Ovary (tissue), 7 donors: ENCODE measurements at regions not wholly inside any gene's neighbourhood (a gene's known extent, or its start where the extent isn't known, plus 50 kb on each side); places are given as distances from the start of the nearest gene placed in this dataset.

Source experiments
- DNase-seq, 5 donors: peaks; one replicate each; pipeline ENCODE4 v3.0.0-alpha.2; 2019 to 2020
- H3K27ac ChIP-seq, 2 donors: fragments of 200-600 bp; one replicate each; pipeline versions ENCODE4 v1.5.1 to v1.8.0; 2019 to 2022
- H3K27me3 ChIP-seq: fragments of 200-600 bp; one replicate; pipeline ENCODE4 v1.8.0; 2022
- H3K36me3 ChIP-seq: fragments of 200-600 bp; sonication (generic); one replicate; pipeline ENCODE4 v1.5.1; 2019
- H3K4me1 ChIP-seq: one replicate; pipeline ENCODE4 v1.8.1; 2013; ENCODE audit warnings: mild to moderate bottlenecking, moderate library complexity; ENCODE audit not compliant: insufficient read depth
- H3K4me3 ChIP-seq: fragments of 200-600 bp; sonication (generic); one replicate; pipeline ENCODE4 v1.5.1; 2017
- H3K9me3 ChIP-seq, 2 donors: fragments of 200-600 bp in 1 of 2; sonication (generic) in 1 of 2; one replicate each; pipeline versions ENCODE4 v1.5.1 to v1.8.1; 2013 to 2019; ENCODE audit warnings: mild to moderate bottlenecking in 1 of 2, moderate library complexity in 1 of 2
- CTCF ChIP-seq, 3 donors: fragments of 450-650 bp in 2 of 3; fragments of 200-600 bp in 1 of 3; IDR thresholded peaks; one replicate each; pipeline versions ENCODE4 v1.5.1 to v1.8.0; 2016 to 2022; ENCODE audit warnings: antibody characterized with exemption in 3 of 3, mild to moderate bottlenecking in 1 of 3
- EP300 ChIP-seq: sonication (generic); formaldehyde crosslinking; IDR thresholded peaks from one replicate; pipeline ENCODE4 v1.6.1; 2017; ENCODE audit warnings: antibody characterized with exemption
- POLR2A ChIP-seq: fragments of 450-650 bp; IDR thresholded peaks from one replicate; pipeline ENCODE4 v1.6.1; 2017; ENCODE audit warnings: antibody characterized with exemption, mild to moderate bottlenecking, moderate library complexity
- WGBS, 3 donors: extraction: QIAGEN DNeasy Blood & Tissue Kit in 1 of 3; methylation state at CpG; one replicate each; pipeline versions ENCODE4 v1.1.5 to v1.1.7; 2013 to 2017; 5-methylcytosine and 5-hydroxymethylcytosine counted together
- intact Hi-C, 4 donors: fragments of 100-400 bp; cut with DNase I; formaldehyde crosslinking; loops; one replicate each; pipeline versions ENCODE4 v1.11.0 to v1.15.1; 2022 to 2023
- donor health status: DM: no; HTN: no; CAD: no; lungs with moderate emphysema.
- donor health status: DM: no; HTN: no; CAD: no.
- donor health status: Bipolar disorder and iron deficiency.
- donor health status: DM: no; HTN: no; CAD: no.
- donor health status: DM: yes; HTN: yes; CAD: no.

DNA sequence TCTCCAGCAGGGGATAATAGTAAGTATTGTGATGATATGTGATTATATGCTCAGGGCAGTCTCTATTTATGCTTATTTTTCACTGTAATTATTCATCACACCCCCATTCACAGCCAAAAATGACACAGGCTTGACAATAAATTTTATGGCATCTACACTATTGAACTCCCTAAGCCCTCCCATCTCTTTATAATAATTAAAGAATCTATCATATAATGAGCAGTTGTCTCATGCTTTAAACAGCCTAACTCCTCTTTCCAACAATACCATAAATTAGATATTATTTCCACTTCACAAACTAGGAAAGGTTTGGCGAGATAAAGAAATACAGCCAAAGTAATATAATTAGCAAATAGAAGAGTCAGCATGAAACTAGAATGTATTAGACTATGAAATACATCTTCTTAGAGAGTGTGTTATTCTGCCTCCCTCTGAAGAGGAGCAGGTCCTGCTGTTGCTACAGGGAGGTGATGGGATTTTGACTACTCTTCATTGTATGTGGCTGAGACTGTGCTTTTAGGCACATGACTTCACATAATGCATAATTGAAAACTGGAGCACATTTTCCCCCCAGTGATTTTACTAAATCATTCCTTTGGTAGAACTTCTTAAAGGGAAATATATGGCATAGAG is 488.8 kb downstream of the HTR1A start:
- Histone ChIP-seq H3K27me3 (no peaks in the 10 kb centered on the region), H3K4me3 (no peak overlapping the region), H3K27ac (no peak overlapping the region), H3K4me1 (no peaks in the 10 kb centered on the region), H3K36me3 (no peaks in the 10 kb centered on the region), H3K9me3 (no peaks in the 10 kb centered on the region)
- no peak for DNase-seq
- intact Hi-C loops: no loop called here
- no peak for TF ChIP-seq POLR2A
- TF ChIP-seq CTCF (IDR thresholded peaks at IDR 0.05): no peak
- no peak for TF ChIP-seq EP300
- 58 to 71% (median 60%) methylated on average over 1 of the region's 1 CpG for WGBS, 3 donors

DNA sequence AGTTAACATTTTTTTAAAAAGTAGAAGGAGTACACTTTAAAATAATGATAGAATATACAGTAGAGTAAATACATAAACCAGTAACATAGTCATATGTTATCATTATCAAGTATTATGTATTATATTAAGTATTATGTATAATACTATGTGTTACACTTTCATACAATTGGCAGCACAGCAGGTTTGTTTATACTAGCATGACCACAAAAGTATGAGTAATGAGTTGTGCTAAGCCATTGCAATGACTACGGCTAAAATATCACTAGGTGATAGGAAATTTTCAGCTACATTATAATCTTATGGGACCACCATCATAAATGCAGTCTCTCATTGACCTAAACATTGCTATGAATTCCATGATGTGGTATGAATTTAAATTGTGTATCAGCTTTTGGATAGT is 506.0 kb downstream of the HTR1A start:
- Histone ChIP-seq H3K4me3 (no peak overlapping the region), H3K27me3 (no peaks in the 10 kb centered on the region), H3K4me1 (no peaks in the 10 kb centered on the region), H3K27ac (no peak overlapping the region), H3K36me3 (no peaks in the 10 kb centered on the region), H3K9me3 (no peaks in the 10 kb centered on the region)
- WGBS, 3 donors: 66 to 86% (median 75%) methylated on average over 1 of the region's 1 CpG
- TF ChIP-seq CTCF (IDR thresholded peaks at IDR 0.05) (no peak), POLR2A (no peak), EP300 (no peak)
- no peak for DNase-seq
- intact Hi-C loops: no loop called here

DNA sequence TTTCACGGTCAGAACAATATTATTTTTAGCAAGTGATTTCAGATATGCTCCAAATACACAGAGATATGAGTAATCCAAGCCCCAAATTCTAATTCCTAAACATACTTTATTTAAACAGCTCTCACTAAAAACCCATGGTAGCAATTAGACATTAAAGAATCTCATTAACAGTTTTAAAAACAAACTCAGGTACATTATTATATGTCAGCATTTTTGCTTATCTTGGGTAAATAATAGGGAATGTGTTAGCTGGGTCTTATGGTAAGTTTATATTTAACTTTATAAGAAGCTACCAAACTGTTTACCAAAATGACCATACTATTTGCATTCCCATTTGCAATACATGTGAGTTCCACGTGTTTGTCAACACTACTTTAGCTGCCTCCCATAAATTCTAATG is 511.1 kb downstream of the HTR1A start:
- H3K27me3 ChIP-seq: no peaks in the 10 kb centered on the region
- no peak overlapping the region for H3K4me3 ChIP-seq
- H3K36me3 ChIP-seq: no peaks in the 10 kb centered on the region
- TF ChIP-seq EP300: no peak
- no peak for TF ChIP-seq CTCF (IDR thresholded peaks at IDR 0.05)
- no peak for TF ChIP-seq POLR2A
- H3K27ac ChIP-seq: no peak overlapping the region
- intact Hi-C loops: no loop called here
- 26 to 36% (median 34%) methylated on average over 2 of the region's 2 CpGs for WGBS, 3 donors
- no peaks in the 10 kb centered on the region for H3K9me3 ChIP-seq
- DNase-seq: no peak
- no peaks in the 10 kb centered on the region for H3K4me1 ChIP-seq

DNA sequence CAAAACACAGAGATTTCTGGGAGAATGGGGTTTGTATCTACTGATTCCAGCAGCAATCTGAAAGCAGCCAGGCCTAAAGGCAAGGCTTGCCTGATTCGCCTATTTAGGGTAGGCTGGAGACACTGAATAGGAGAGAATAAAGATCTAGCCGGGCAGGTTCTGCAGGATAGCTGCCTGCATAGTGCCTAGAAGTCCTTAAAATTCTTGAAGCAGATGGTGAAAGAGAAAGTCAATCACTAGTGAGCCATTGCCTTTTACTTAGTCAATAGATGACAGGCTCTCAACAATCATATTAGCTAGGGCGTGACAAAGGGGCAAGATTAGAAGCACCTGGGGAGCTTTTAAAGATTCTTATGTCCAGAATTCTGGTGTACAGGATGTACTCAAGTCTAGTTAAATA is 522.7 kb downstream of the HTR1A start:
- H3K4me1 ChIP-seq: no peaks in the 10 kb centered on the region
- no peaks in the 10 kb centered on the region for H3K9me3 ChIP-seq
- intact Hi-C loops: no loop called here
- H3K36me3 ChIP-seq: no peaks in the 10 kb centered on the region
- H3K27me3 ChIP-seq: no peaks in the 10 kb centered on the region
- no peak for DNase-seq
- H3K27ac ChIP-seq: no peak overlapping the region
- no peak for TF ChIP-seq POLR2A
- no peak for TF ChIP-seq EP300
- no peak for TF ChIP-seq CTCF (IDR thresholded peaks at IDR 0.05)
- H3K4me3 ChIP-seq: no peak overlapping the region
- WGBS, 3 donors: 90 to 93% (median 91%) methylated on average over 3 of the region's 3 CpGs
